ENCODE measurements at regions not wholly inside any gene's neighbourhood (a gene's known extent, or its start where the extent isn't known, plus 50 kb on each side); places are given as distances from the start of the nearest gene placed in this dataset.
A peak's percentile ranks its signal among the peaks of the same experiment; 100 is the strongest.
"Not testable (repeated sequence)": the region's sequence is repeated elsewhere in the genome, so short reads cannot be mapped to it uniquely, and the experiment has no call there.

DNA sequence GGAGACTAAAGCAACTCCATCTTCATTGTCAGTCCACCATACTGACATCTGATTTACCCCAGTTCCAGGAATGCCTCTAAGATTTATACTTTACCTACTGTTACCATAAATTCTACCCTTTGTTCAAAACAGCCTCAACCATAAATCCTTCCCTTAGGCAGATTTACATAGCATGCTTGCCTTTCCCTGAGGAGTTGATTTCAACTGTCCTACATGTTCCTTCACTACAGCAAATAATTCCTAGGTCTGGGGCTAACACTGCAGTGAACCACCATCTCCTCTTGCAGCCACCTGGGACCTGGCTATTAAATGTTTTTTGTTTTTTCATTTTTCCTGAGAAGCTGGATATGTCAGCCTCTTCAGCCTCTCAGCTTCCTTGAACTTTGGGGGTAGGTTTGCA lies 166.9 kb upstream of the PDE4D start:
- Histone ChIP-seq H3K18ac (ENCODE audit: low read length) (no peak overlapping the region), H2BK15ac (replicated peaks; ENCODE audit: low read depth) (no peak overlapping the region), H2BK120ac (ENCODE audit: low read depth, low read length) (no peak overlapping the region), H3K9ac (ENCODE audit: low read length) (no peak overlapping the region), H3K79me2 (ENCODE audit: control insufficient read depth, insufficient read depth, low read length) (no peaks in the 10 kb centered on the region), H3K23ac (ENCODE audit: low read length) (no peak overlapping the region), H3K27ac (ENCODE audit: low read depth, low read length) (no peak overlapping the region), H2BK5ac (ENCODE audit: low read length) (no peak overlapping the region), H3K4me3 (ENCODE audit: low read length) (no peak overlapping the region), H3K4ac (ENCODE audit: low read depth, low read length) (no peak overlapping the region), H3K36me3 (ENCODE audit: control insufficient read depth, insufficient read depth, low read length) (no peaks in the 10 kb centered on the region), H3K4me2 (ENCODE audit: low read length) (no peak overlapping the region), H3K27me3 (ENCODE audit: insufficient read depth, low read length, poor library complexity) (no peaks in the 10 kb centered on the region), H3K4me1 (ENCODE audit: control insufficient read depth, low read depth, low read length) (no peaks in the 10 kb centered on the region), H4K5ac (ENCODE audit: low read length) (no peak overlapping the region), H3K56ac (ENCODE audit: low read length) (no peak overlapping the region), H4K8ac (ENCODE audit: low read depth, low read length) (no peak overlapping the region), H3K79me1 (ENCODE audit: low read length) (no peaks in the 10 kb centered on the region), H2AK5ac (ENCODE audit: low read length) (no peak overlapping the region)
- DNase-seq, result no peak

DNA sequence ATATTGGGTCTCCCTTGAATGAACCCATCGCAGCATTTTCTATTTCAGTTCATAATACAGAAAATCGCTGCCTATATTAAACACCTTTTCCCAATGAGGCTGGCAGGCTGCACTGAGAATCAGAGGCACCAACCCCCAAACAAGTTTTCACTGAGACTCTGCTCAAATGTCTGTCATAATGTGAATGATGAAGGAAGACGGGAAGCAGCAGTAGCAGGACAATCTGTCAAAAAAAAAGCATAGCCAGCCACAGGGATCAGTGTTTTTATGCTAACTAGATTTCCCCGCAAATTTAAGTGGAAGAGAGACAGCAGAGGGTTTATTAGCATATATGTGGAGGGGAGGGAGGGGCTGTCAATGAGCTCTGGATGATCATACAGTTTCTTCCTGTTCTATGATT lies 162.7 kb upstream of the PDE4D start:
- Histone ChIP-seq H3K27ac (ENCODE audit: low read depth, low read length) (no peak overlapping the region), H3K4me1 (ENCODE audit: control insufficient read depth, low read depth, low read length) (no peaks in the 10 kb centered on the region), H3K79me1 (ENCODE audit: low read length) (no peaks in the 10 kb centered on the region), H3K79me2 (ENCODE audit: control insufficient read depth, insufficient read depth, low read length) (no peaks in the 10 kb centered on the region), H4K5ac (ENCODE audit: low read length) (no peak overlapping the region), H3K4me3 (ENCODE audit: low read length) (no peak overlapping the region), H3K18ac (ENCODE audit: low read length) (no peak overlapping the region), H3K36me3 (ENCODE audit: control insufficient read depth, insufficient read depth, low read length) (no peaks in the 10 kb centered on the region), H3K27me3 (ENCODE audit: insufficient read depth, low read length, poor library complexity) (no peaks in the 10 kb centered on the region), H3K4me2 (ENCODE audit: low read length) (no peak overlapping the region), H3K9ac (ENCODE audit: low read length) (no peak overlapping the region), H3K56ac (ENCODE audit: low read length) (no peak overlapping the region), H3K4ac (ENCODE audit: low read depth, low read length) (no peak overlapping the region), H2BK5ac (ENCODE audit: low read length) (no peak overlapping the region), H3K23ac (ENCODE audit: low read length) (no peak overlapping the region), H4K8ac (ENCODE audit: low read depth, low read length) (no peak overlapping the region), H2BK15ac (replicated peaks; ENCODE audit: low read depth) (no peak overlapping the region), H2AK5ac (ENCODE audit: low read length) (no peak overlapping the region), H2BK120ac (ENCODE audit: low read depth, low read length) (no peak overlapping the region)
- no CpG with 5 or more reads among the region's 4 CpGs for WGBS (ENCODE audit: extremely low coverage, insufficient coverage, low lambda C conversion rate)
- no peak for DNase-seq

DNA sequence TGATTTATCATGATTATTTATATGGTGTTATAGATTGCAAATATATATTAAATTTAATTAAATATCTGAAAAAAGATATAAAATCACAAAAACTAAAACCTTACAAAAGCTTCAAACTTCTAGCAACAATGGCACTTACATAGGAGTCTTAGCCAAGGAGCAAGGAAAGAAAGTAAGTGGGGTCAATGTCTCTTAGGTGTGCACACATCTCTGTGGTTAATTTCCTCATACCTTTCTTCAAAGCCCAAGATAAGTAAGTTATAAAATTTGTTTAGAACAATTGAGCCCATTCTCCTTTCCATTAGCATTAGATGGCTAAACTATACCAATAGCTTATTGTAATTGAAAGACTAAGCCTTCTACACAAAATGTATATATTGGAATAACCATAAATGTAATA lies 161.6 kb upstream of the PDE4D start:
- H3K23ac ChIP-seq (ENCODE audit: low read length), result no peak overlapping the region
- H2BK120ac ChIP-seq (ENCODE audit: low read depth, low read length), result no peak overlapping the region
- H4K8ac ChIP-seq (ENCODE audit: low read depth, low read length), result no peak overlapping the region
- no peak overlapping the region for H3K4ac ChIP-seq (ENCODE audit: low read depth, low read length)
- H2BK5ac ChIP-seq (ENCODE audit: low read length), result no peak overlapping the region
- H3K79me2 ChIP-seq (ENCODE audit: control insufficient read depth, insufficient read depth, low read length), result no peaks in the 10 kb centered on the region
- H3K4me1 ChIP-seq (ENCODE audit: control insufficient read depth, low read depth, low read length), result no peaks in the 10 kb centered on the region
- no peaks in the 10 kb centered on the region for H3K79me1 ChIP-seq (ENCODE audit: low read length)
- no peak overlapping the region for H3K9ac ChIP-seq (ENCODE audit: low read length)
- no peak overlapping the region for H4K5ac ChIP-seq (ENCODE audit: low read length)
- H3K27ac ChIP-seq (ENCODE audit: low read depth, low read length), result no peak overlapping the region
- H3K4me3 ChIP-seq (ENCODE audit: low read length), result no peak overlapping the region
- H3K27me3 ChIP-seq (ENCODE audit: insufficient read depth, low read length, poor library complexity), result no peaks in the 10 kb centered on the region
- no peak overlapping the region for H2BK15ac ChIP-seq (replicated peaks; ENCODE audit: low read depth)
- no peak overlapping the region for H3K56ac ChIP-seq (ENCODE audit: low read length)
- no peak overlapping the region for H3K18ac ChIP-seq (ENCODE audit: low read length)
- no peak overlapping the region for H2AK5ac ChIP-seq (ENCODE audit: low read length)
- H3K36me3 ChIP-seq (ENCODE audit: control insufficient read depth, insufficient read depth, low read length), result no peaks in the 10 kb centered on the region
- H3K4me2 ChIP-seq (ENCODE audit: low read length), result no peak overlapping the region
- DNase-seq, result no peak

DNA sequence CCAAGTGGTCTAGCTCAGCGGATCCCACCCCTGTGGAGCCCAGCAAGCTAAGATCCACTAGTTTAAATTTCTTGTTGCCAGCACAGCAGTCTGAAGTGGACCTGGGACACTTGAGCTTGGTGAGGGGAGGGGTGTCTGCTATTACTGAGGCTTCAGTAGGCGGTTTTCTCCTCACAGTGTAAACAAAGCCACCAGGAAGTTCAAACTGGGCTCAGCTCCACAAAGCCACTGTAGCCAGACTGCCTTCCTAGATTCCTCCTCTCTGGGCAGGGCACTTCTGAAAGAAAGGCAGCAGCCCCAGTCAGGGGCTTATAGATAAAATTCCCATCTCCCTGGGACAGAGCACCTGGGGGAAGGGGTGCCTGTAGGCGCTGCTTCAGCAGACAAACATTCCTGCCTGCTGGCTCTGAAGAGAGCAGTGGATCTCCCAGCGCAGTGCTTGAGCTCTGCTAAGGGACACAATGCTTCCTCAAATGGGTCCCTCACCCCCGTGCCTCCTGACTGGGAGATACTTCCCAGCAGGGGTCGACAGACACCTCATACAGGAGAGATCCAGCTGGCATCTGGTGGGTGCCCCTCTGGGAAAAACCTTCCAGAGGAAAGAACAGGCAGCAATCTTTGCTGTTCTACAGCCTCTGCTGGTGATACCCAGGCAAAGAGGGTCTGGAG lies 148.6 kb upstream of the PDE4D start:
- H3K27ac ChIP-seq (ENCODE audit: low read depth, low read length); H3K79me1 ChIP-seq (ENCODE audit: low read length); H3K4me3 ChIP-seq (ENCODE audit: low read length); H4K5ac ChIP-seq (ENCODE audit: low read length); H2BK15ac ChIP-seq (replicated peaks; ENCODE audit: low read depth); H3K27me3 ChIP-seq (ENCODE audit: insufficient read depth, low read length, poor library complexity); H3K79me2 ChIP-seq (ENCODE audit: control insufficient read depth, insufficient read depth, low read length); H3K36me3 ChIP-seq (ENCODE audit: control insufficient read depth, insufficient read depth, low read length); H2BK5ac ChIP-seq (ENCODE audit: low read length); H3K4me1 ChIP-seq (ENCODE audit: control insufficient read depth, low read depth, low read length); H3K23ac ChIP-seq (ENCODE audit: low read length); H4K8ac ChIP-seq (ENCODE audit: low read depth, low read length); H3K4ac ChIP-seq (ENCODE audit: low read depth, low read length); H3K9ac ChIP-seq (ENCODE audit: low read length); H3K4me2 ChIP-seq (ENCODE audit: low read length); H2AK5ac ChIP-seq (ENCODE audit: low read length); H2BK120ac ChIP-seq (ENCODE audit: low read depth, low read length); H3K18ac ChIP-seq (ENCODE audit: low read length): not testable (repeated sequence)
- DNase-seq, result peak; percentile 66
- no CpG with 5 or more reads among the region's 6 CpGs for WGBS (ENCODE audit: extremely low coverage, insufficient coverage, low lambda C conversion rate)
- peak overlapping the region; percentile 49 for H3K56ac ChIP-seq (ENCODE audit: low read length)

DNA sequence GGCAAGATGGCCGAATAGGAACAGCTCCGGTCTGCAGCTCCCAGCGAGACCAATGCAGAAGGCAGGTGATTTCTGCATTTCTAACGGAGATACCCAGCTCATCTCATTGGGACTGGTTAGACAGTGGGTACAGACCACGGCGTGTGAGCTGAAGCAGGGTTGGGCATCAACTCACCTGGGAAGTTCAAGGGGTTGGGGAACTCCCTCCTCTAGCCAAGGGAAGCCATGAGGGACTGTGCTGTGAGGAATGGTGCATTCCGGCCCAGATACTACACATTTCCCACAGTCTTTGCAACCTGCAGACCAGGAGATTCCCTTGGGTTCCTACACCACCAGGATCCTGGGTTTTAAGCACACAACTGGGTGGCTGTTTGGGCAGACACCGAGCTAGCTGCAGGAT lies 148.0 kb upstream of the PDE4D start:
- H3K79me2 ChIP-seq (ENCODE audit: control insufficient read depth, insufficient read depth, low read length); H4K5ac ChIP-seq (ENCODE audit: low read length); H3K4me1 ChIP-seq (ENCODE audit: control insufficient read depth, low read depth, low read length); H3K27me3 ChIP-seq (ENCODE audit: insufficient read depth, low read length, poor library complexity); H2AK5ac ChIP-seq (ENCODE audit: low read length); H3K56ac ChIP-seq (ENCODE audit: low read length); H3K18ac ChIP-seq (ENCODE audit: low read length); H2BK15ac ChIP-seq (replicated peaks; ENCODE audit: low read depth); H3K4me3 ChIP-seq (ENCODE audit: low read length); H4K8ac ChIP-seq (ENCODE audit: low read depth, low read length); H3K4ac ChIP-seq (ENCODE audit: low read depth, low read length); H3K23ac ChIP-seq (ENCODE audit: low read length); DNase-seq; H2BK5ac ChIP-seq (ENCODE audit: low read length); H2BK120ac ChIP-seq (ENCODE audit: low read depth, low read length); H3K79me1 ChIP-seq (ENCODE audit: low read length); H3K9ac ChIP-seq (ENCODE audit: low read length); H3K36me3 ChIP-seq (ENCODE audit: control insufficient read depth, insufficient read depth, low read length); H3K4me2 ChIP-seq (ENCODE audit: low read length); H3K27ac ChIP-seq (ENCODE audit: low read depth, low read length): not testable (repeated sequence)
- WGBS (ENCODE audit: extremely low coverage, insufficient coverage, low lambda C conversion rate), result no CpG with 5 or more reads among the region's 8 CpGs

DNA sequence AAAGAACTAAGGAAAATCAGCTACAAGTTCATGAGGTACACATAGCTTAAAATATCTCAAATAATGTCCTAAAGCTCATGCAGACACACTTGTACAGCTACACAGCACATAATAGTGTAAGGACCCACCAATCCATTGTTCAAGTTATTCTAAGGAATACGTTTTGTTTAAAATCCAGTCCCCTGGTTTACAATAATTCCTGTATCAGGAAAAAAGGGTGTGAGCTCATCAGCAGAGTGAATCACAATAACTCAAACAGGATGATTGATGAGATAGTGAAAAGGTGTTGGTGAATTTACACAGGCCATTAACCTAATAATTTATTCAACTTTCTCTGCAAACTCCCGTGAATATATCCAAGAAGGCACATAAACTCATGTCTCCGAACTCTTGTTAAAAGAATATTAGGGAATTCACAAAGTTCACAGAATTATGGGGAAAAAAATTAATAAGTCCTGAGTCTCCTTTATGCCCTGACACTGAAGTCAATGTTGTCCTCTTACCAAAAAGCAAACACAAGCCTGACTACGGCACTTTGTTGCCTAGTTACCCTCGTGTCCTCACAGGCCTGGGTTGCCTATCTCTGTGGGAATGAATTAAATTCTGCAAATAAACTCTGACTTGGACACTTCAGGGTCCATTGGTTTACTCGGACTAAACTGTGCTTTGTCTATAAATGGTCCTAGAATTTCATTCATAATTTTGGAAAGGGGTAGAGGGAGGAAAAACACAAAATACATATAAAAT lies 142.8 kb upstream of the PDE4D start:
- Histone ChIP-seq H3K4me2 (ENCODE audit: low read length) (no peak overlapping the region), H4K8ac (ENCODE audit: low read depth, low read length) (no peak overlapping the region), H3K36me3 (ENCODE audit: control insufficient read depth, insufficient read depth, low read length) (no peaks in the 10 kb centered on the region), H2BK120ac (ENCODE audit: low read depth, low read length) (no peak overlapping the region), H2AK5ac (ENCODE audit: low read length) (no peak overlapping the region), H3K9ac (ENCODE audit: low read length) (no peak overlapping the region), H3K27me3 (ENCODE audit: insufficient read depth, low read length, poor library complexity) (no peaks in the 10 kb centered on the region), H3K79me1 (ENCODE audit: low read length) (no peaks in the 10 kb centered on the region), H4K5ac (ENCODE audit: low read length) (no peak overlapping the region), H2BK15ac (replicated peaks; ENCODE audit: low read depth) (no peak overlapping the region), H3K27ac (ENCODE audit: low read depth, low read length) (no peak overlapping the region), H2BK5ac (ENCODE audit: low read length) (no peak overlapping the region), H3K56ac (ENCODE audit: low read length) (no peak overlapping the region), H3K23ac (ENCODE audit: low read length) (no peak overlapping the region), H3K18ac (ENCODE audit: low read length) (no peak overlapping the region), H3K4me1 (ENCODE audit: control insufficient read depth, low read depth, low read length) (no peaks in the 10 kb centered on the region), H3K4me3 (ENCODE audit: low read length) (no peak overlapping the region), H3K4ac (ENCODE audit: low read depth, low read length) (no peak overlapping the region), H3K79me2 (ENCODE audit: control insufficient read depth, insufficient read depth, low read length) (no peaks in the 10 kb centered on the region)
- peak; percentile 6 for DNase-seq
- WGBS (ENCODE audit: extremely low coverage, insufficient coverage, low lambda C conversion rate), result no CpG with 5 or more reads among the region's 6 CpGs
